Liver (tissue), 3 donors: ENCODE measurements at regions not wholly inside any gene's neighbourhood (a gene's known extent, or its start where the extent isn't known, plus 50 kb on each side); places are given as distances from the start of the nearest gene placed in this dataset.

Experiments used
- ATF3 ChIP-seq: IDR thresholded peaks from 2 replicates; pipeline ENCODE4 v1.6.1; 2016; ENCODE audit warnings: antibody characterized with exemption
- CTCF ChIP-seq: fragments of 150-350 bp; IDR thresholded peaks from 2 replicates; pipeline ENCODE4 v1.5.1; 2017; ENCODE audit warnings: improper control_type of control experiment, low read depth, low read length; ENCODE audit not compliant: missing input control
- JUND ChIP-seq, 2 donors: IDR thresholded peaks; 2 replicates each; pipeline ENCODE4 v1.6.1; 2016; ENCODE audit warnings: antibody characterized with exemption in 2 of 2
- MAX ChIP-seq: IDR thresholded peaks from 2 replicates; pipeline ENCODE4 v1.6.1; 2016; ENCODE audit warnings: antibody characterized with exemption
- RAD21 ChIP-seq, 2 donors: IDR thresholded peaks; 2 replicates each; pipeline ENCODE4 v1.6.1; 2016; ENCODE audit warnings: antibody characterized with exemption in 2 of 2, mild to moderate bottlenecking in 2 of 2
- REST ChIP-seq: IDR thresholded peaks from 2 replicates; pipeline ENCODE4 v1.6.1; 2016; ENCODE audit warnings: antibody characterized with exemption, mild to moderate bottlenecking
- RXRA ChIP-seq, 2 donors: IDR thresholded peaks; 2 replicates each; pipeline ENCODE4 v1.6.1; 2017 to 2018; ENCODE audit warnings: antibody characterized with exemption in 2 of 2, mild to moderate bottlenecking in 1 of 2
- SP1 ChIP-seq: IDR thresholded peaks from 2 replicates; pipeline ENCODE4 v1.6.1; 2018; ENCODE audit warnings: antibody characterized with exemption, mild to moderate bottlenecking
- TAF1 ChIP-seq: conservative IDR thresholded peaks from 2 replicates; pipeline ENCODE4 v1.6.1; 2016; ENCODE audit warnings: antibody characterized with exemption, mild to moderate bottlenecking
- YY1 ChIP-seq: IDR thresholded peaks from 2 replicates; pipeline ENCODE4 v1.6.1; 2016; ENCODE audit warnings: antibody characterized with exemption, mild to moderate bottlenecking
- ZBTB33 ChIP-seq: IDR thresholded peaks from 2 replicates; pipeline ENCODE4 v1.6.1; 2016; ENCODE audit warnings: antibody characterized with exemption
- donor health status: healthy.
- donor health status: healthy.

GRCh38 chr16:72508191-72508590 is 336.2 kb upstream of the PMFBP1 start:
- no peak for TF ChIP-seq YY1
- no peak for TF ChIP-seq CTCF
- no peak for TF ChIP-seq MAX
- TF ChIP-seq SP1 = no peak
- no peak for TF ChIP-seq ATF3
- TF ChIP-seq TAF1 = no peak
- no peak for TF ChIP-seq RXRA (IDR thresholded peaks at IDR 0.05)
- no peak for TF ChIP-seq ZBTB33
- TF ChIP-seq REST = no peak
- TF ChIP-seq RAD21 (IDR thresholded peaks at IDR 0.05) = no peak
- TF ChIP-seq JUND (IDR thresholded peaks at IDR 0.05) = no peak
